Activated T-helper 17 cell treated with anti-CD3 and anti-CD28 coated beads, Interleukin-2, amount 50 U/mL, for 72 hours (primary cell): ENCODE measurements at regions not wholly inside any gene's neighbourhood (a gene's known extent, or its start where the extent isn't known, plus 50 kb on each side); places are given as distances from the start of the nearest gene placed in this dataset.

Experiments used
- ATAC-seq: fragments of 150-1000 bp; cut with Tn5 transposase; replicated peaks from 2 replicates; pipeline ENCODE4 v1.10.0; 2021; ENCODE audit warnings: mild to moderate bottlenecking, moderate library complexity
- H3K27ac Mint-ChIP-seq: one replicate; pipeline ENCODE4 v1.8.0; 2022; ENCODE audit warnings: mixed read lengths
- H3K27me3 Mint-ChIP-seq: one replicate; pipeline ENCODE4 v1.8.0; 2022; ENCODE audit warnings: mixed read lengths
- H3K36me3 Mint-ChIP-seq: one replicate; pipeline ENCODE4 v1.8.0; 2022; ENCODE audit warnings: low read depth, mild to moderate bottlenecking, mixed read lengths
- H3K4me1 Mint-ChIP-seq: one replicate; pipeline ENCODE4 v1.8.0; 2022; ENCODE audit warnings: mixed read lengths
- H3K4me3 Mint-ChIP-seq: one replicate; pipeline ENCODE4 v1.8.0; 2022; ENCODE audit warnings: mild to moderate bottlenecking, mixed read lengths
- H3K9me3 Mint-ChIP-seq: one replicate; pipeline ENCODE4 v1.8.0; 2022; ENCODE audit warnings: mixed read lengths

DNA sequence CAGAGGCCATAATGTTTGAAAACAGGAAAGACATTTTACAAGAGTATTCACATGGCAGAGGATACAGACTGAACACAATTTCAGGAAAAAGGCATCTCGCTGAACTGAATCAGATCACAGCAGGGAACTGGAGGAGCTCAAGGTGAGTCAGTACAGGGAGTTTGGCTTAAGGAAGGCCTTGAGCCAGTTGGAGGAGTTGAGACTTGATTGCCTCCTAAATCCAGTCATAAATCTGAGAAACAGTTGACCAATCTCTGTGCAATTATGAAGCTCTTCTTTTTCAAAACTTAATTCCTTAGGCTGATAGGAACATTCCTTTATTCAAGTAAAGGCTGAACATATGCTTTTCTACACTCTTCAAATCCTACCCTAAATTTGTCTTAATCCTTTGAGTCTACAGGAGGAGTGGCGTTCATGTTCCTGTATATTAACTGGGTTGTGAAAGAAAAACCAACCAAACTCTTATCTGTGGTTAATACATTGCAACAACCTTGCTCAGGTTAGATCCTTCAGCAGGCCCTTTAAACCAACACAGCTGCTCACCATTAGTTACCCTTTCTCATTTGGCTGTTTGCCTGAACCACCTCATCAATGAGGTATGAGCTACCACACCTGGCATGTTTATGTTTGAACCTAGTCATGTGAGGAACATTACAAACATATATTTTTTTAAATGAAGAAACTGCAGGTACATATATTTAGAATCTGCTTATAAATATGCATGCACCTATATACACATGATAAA, 404.1 kb upstream of the ATP11B start:
- H3K4me3 Mint-ChIP-seq, result no peak overlapping the region
- no peak overlapping the region for H3K27ac Mint-ChIP-seq

DNA sequence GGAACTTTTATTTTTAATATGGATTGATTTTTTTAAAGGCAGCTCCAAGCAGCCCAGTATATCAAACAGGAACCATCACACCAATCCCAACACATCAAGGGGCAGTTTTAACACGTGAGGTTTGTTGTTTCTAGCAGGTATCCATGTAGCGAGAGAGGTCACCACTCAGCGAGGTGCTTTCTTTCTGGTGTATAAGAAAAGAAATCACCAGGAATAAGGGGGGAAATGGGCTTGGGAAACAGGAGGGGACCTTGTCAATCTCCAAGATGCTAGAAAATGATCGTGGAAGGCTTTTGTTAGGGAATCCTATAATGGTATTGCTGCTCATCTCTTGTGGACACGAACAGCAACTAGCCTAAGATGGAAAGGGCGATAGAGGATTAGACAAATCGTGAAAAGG, 402.9 kb upstream of the ATP11B start:
- Mint-ChIP-seq H3K9me3 (no peaks in the 10 kb centered on the region), H3K27me3 (peaks cover 6% of the 10 kb centered on the region), H3K4me3 (no peak overlapping the region), H3K4me1 (no peaks in the 10 kb centered on the region), H3K36me3 (no peaks in the 10 kb centered on the region), H3K27ac (no peak overlapping the region)
- no peak for ATAC-seq

More for the DNA sequence above, 404.1 kb upstream of the ATP11B start:
- Mint-ChIP-seq H3K9me3 (no peaks in the 10 kb centered on the region), H3K36me3 (no peaks in the 10 kb centered on the region), H3K27me3 (peaks cover 6% of the 10 kb centered on the region), H3K4me1 (no peaks in the 10 kb centered on the region)
- ATAC-seq, result no peak

DNA sequence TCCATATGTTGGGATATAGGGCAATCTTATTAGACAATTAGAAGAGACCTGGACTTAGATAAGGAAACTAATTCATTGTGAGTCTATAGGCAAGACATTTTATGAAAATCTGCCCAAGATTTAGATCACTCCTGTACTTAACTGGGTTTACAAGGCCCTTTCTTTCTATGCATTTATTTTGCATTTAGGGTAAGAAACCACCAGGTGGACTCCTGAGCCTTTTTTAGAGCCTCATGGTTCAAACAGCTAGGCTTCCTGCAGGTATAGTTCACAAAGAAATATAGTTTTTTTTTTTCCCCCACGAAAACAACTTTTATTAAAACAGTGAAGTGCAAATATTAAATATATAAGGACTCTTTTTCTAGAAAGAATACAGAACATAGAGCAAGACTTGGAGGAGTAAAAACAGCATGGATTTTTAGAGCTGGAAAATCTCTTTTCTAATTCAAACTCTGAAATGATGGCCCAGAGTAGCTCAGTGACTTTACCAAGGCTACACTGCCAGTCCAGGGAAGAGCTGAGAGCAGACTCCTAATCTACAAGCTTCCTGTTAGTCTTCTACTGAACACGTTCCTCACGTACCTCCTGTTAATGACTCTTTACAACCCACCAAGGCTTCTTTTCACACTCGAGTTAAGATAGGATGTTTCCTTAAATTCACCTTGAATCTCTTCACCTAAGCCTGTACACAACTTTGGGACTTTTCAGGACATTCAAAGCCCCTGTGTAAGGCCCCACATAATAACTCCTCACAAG, 400.9 kb upstream of the ATP11B start:
- Mint-ChIP-seq H3K9me3 (no peaks in the 10 kb centered on the region), H3K36me3 (no peaks in the 10 kb centered on the region), H3K4me1 (no peaks in the 10 kb centered on the region), H3K27ac (no peak overlapping the region), H3K4me3 (no peak overlapping the region), H3K27me3 (peaks cover 6% of the 10 kb centered on the region)
- ATAC-seq, result no peak

DNA sequence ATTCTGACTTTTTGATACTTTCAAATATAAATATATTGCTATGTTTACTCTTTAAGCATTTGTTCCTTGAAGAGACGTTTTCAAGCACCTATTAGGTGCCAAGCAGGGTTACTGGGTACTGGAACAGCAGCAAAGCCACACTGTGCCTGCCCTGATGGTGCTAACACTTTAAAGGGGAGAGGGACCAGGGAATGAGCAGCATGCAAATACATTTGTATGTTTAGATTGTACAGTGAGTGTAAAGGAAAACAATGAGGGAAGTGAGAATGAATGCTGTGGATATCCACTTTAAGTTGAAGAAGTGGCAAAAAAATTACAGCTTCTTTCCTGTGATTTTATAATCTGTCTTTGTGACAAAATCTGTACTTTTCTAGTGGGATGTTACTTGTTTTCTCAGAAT, 400.2 kb upstream of the ATP11B start:
- Mint-ChIP-seq H3K4me3 (no peak overlapping the region), H3K4me1 (no peaks in the 10 kb centered on the region), H3K27ac (no peak overlapping the region), H3K9me3 (no peaks in the 10 kb centered on the region), H3K36me3 (no peaks in the 10 kb centered on the region), H3K27me3 (peaks cover 6% of the 10 kb centered on the region)
- no peak for ATAC-seq

DNA sequence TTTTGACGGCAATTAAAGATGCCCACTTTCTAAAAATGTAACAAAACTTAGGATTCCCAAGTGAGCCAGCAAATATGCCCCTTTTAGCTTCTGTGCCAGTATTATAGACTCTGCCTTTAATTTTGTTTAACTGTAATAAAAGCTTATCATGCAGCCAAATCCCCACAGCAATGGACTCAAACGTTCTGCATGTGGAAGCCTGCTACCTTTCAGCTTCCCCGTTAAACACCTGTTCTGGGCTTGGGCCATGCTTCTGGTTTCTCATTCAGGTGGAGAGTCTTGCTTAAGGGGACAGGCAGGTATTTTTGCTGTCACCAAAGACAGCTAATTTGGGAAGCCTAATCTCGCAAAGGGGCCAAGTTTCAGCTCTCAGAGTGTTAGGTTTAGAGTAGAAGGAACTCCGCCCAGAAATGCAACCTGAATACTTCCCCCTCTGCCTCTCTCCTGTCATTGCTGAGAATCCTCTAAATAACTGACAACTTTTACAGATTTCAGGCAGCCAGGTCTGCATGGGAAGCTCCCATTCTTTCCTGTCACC, 399.4 kb upstream of the ATP11B start:
- ATAC-seq, result no peak
- H3K36me3 Mint-ChIP-seq, result no peaks in the 10 kb centered on the region
- H3K27ac Mint-ChIP-seq, result no peak overlapping the region
- H3K4me1 Mint-ChIP-seq, result no peaks in the 10 kb centered on the region
- H3K9me3 Mint-ChIP-seq, result no peaks in the 10 kb centered on the region
- peaks cover 6% of the 10 kb centered on the region for H3K27me3 Mint-ChIP-seq
- H3K4me3 Mint-ChIP-seq, result no peak overlapping the region

DNA sequence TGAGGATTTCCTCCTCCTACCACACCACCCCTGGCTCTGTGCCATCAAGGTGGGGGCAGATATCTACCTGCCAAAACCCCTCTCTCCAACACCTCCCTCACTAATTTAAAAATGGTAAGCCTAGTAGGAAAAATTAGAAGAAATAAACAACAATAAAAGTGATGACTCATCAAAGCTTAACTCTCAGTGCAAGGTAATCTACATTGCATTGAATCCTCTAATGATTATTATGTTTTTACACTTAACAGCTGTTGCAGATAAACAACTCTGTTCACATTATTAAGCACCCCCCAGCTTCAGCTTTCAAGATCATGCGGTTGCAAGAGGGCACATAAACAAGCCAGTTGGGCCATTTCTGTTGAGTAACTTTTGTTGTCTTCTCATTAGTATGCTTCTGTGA, 396.1 kb upstream of the ATP11B start:
- no peak for ATAC-seq
- Mint-ChIP-seq H3K27me3 (no peaks in the 10 kb centered on the region), H3K4me1 (no peaks in the 10 kb centered on the region), H3K36me3 (no peaks in the 10 kb centered on the region), H3K4me3 (no peak overlapping the region), H3K27ac (no peak overlapping the region), H3K9me3 (no peaks in the 10 kb centered on the region)

DNA sequence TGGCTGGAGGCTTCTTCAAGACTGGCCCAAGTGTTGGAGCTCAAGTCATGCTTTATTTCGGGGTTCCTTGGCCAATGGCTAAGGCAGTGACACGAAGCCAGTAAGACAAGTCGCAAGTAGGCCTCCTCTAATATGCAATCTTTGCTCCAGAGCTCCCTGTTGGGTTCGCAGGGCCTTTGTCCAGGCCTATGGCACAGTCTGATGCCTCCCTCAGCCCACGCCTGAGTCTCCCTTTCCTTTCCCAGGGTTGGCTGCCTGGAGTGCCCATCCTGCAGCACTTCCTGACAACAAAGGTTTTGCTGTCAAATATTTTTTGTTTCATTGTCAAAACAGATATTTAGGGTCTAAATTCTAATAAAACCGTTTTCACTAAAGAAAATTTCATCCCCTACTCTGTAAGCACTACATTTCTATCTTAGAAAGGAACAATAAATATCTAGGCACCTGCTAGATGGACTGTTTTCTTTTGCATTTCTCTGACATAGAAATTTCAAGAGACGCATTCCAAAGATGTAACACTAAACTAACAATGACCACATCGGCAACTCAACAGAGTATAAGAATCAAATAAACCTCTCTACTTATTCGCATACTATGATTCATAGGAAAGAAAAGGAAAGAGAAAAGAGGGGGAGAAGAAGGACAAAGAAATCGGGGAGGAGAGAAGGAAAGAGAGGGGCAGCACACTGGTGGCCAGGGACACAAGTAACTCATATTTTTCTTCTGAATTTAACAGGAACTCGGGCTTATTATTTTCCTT, 393.1 kb upstream of the ATP11B start:
- Mint-ChIP-seq H3K36me3 (no peaks in the 10 kb centered on the region), H3K4me1 (no peaks in the 10 kb centered on the region), H3K4me3 (no peak overlapping the region), H3K27ac (no peak overlapping the region), H3K9me3 (no peaks in the 10 kb centered on the region), H3K27me3 (no peaks in the 10 kb centered on the region)
- no peak for ATAC-seq

DNA sequence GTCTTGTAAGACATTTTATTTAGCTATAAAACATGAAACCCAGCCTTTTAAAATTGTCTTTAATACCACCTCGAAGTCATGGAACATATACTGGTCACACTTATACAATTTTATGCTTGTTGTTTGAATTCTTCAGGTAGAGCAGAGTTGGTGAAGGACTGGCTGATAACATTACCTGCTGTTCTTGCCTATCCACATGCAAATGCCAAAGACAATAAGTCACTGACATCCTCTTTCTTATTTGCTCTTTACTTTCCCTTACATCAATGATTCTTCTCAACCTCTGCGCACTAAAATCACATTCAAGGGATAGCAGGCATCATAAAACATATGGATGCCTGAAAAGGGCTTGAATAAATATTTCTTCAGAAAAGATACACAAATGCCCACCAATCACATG, 392.5 kb upstream of the ATP11B start:
- ATAC-seq, result no peak
- Mint-ChIP-seq H3K36me3 (no peaks in the 10 kb centered on the region), H3K4me3 (no peak overlapping the region), H3K27me3 (no peaks in the 10 kb centered on the region), H3K27ac (no peak overlapping the region), H3K9me3 (no peaks in the 10 kb centered on the region), H3K4me1 (no peaks in the 10 kb centered on the region)

DNA sequence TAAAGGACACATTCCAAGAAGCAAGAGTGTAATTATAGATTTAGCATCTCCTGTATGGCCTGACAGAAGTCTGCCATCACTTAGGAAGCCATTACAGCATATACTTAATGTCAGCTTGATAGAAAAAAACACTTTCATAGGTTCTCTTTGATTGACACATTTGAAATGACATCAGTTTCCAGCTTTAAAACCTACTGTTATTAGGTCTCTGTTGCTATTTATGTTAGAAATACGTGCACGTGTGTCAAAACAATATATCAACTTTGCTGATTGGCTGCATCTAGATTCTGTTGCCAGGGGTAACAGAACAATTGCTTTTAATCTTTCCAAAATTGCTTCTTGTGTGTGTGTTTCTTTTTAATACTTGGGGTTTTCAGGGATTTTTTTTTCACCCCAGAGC, 389.3 kb upstream of the ATP11B start:
- Mint-ChIP-seq H3K9me3 (no peaks in the 10 kb centered on the region), H3K4me3 (no peak overlapping the region), H3K4me1 (no peaks in the 10 kb centered on the region), H3K36me3 (no peaks in the 10 kb centered on the region), H3K27ac (no peak overlapping the region), H3K27me3 (no peaks in the 10 kb centered on the region)
- no peak for ATAC-seq

DNA sequence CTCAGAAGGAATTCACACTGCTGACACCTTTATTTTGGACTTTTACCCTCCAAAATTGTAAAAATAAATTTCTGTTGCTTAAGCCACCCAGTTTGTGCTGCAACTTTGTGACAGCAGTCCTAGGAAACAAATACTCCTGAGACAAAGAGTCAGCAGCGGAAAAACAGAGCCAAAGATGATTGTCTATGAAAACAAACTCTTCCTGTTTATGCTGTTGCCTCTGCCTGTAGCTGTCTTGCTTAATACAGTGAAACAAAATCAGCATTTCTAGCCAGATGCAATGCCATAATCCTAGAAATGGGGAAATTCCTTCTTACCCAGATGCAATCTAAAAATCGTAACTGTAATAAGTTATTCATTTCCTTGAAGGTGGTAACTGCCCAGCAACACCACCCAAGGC, 387.5 kb upstream of the ATP11B start:
- no peaks in the 10 kb centered on the region for H3K36me3 Mint-ChIP-seq
- no peaks in the 10 kb centered on the region for H3K4me1 Mint-ChIP-seq
- no peaks in the 10 kb centered on the region for H3K27me3 Mint-ChIP-seq
- no peak for ATAC-seq
- H3K9me3 Mint-ChIP-seq, result no peaks in the 10 kb centered on the region
- no peak overlapping the region for H3K27ac Mint-ChIP-seq
- H3K4me3 Mint-ChIP-seq, result no peak overlapping the region

DNA sequence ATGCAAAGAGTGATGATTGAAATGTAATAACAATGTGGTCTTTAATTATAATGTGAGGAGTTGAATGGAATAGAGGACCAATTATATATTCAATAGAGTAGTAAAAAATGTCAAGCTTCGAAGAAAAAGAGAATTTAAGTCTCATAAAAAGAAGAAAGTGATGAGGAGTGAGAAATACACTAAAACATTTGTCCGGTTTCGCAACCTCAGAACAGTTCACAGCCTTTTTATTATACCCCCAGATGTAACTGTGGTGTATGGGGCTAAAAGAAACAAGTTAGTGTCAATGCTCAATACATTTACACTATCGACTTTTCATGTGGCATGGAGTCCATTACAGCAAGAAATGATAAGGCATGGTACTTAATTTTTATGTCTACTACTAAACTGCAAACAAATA, 386.5 kb upstream of the ATP11B start:
- Mint-ChIP-seq H3K27me3 (no peaks in the 10 kb centered on the region), H3K36me3 (no peaks in the 10 kb centered on the region), H3K4me1 (no peaks in the 10 kb centered on the region), H3K27ac (no peak overlapping the region), H3K9me3 (no peaks in the 10 kb centered on the region), H3K4me3 (no peak overlapping the region)
- no peak for ATAC-seq

DNA sequence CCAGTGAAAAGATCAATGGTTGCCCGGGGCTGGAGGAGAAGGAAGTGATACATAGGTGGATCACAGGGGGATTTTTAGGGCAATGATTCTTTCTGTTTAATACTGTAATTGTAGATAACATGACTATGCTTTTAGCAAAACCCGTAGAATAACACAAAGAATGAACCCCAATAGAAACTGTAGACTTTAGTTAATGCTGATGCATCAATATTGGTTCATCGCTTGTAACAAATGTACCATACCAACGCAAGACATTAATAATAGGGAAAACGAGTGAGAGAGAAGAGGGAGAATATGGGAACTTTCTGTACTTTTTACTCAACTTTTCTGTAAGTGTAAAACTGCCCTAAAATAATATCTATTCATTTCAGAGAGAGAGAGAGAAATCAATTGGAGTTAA, 383.3 kb upstream of the ATP11B start:
- H3K9me3 Mint-ChIP-seq, result no peaks in the 10 kb centered on the region
- no peak overlapping the region for H3K27ac Mint-ChIP-seq
- ATAC-seq, result no peak
- H3K36me3 Mint-ChIP-seq, result no peaks in the 10 kb centered on the region
- no peaks in the 10 kb centered on the region for H3K27me3 Mint-ChIP-seq
- no peak overlapping the region for H3K4me3 Mint-ChIP-seq
- H3K4me1 Mint-ChIP-seq, result no peaks in the 10 kb centered on the region

DNA sequence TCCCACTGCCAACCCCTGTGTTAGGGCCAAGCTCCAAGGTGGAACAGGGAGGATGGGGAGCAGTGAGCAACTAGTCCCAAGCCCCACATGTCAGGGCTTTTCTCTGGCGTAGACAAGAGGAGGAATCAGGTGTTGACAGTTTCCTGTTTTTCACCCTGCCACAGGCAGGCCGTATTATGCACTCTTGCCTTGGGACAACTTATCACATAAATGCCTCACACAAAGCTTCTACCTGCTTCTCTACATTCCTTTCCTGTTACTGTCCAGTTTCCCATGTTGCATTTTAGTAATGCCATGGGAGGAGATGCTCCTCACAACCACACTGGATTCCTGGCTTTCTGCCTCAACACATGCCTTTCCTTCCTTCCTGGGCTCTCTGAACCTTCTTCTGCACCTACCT, 381.2 kb upstream of the ATP11B start:
- no peaks in the 10 kb centered on the region for H3K9me3 Mint-ChIP-seq
- H3K4me1 Mint-ChIP-seq, result no peaks in the 10 kb centered on the region
- H3K36me3 Mint-ChIP-seq, result no peaks in the 10 kb centered on the region
- no peak overlapping the region for H3K4me3 Mint-ChIP-seq
- ATAC-seq, result no peak
- H3K27me3 Mint-ChIP-seq, result no peaks in the 10 kb centered on the region
- no peak overlapping the region for H3K27ac Mint-ChIP-seq

DNA sequence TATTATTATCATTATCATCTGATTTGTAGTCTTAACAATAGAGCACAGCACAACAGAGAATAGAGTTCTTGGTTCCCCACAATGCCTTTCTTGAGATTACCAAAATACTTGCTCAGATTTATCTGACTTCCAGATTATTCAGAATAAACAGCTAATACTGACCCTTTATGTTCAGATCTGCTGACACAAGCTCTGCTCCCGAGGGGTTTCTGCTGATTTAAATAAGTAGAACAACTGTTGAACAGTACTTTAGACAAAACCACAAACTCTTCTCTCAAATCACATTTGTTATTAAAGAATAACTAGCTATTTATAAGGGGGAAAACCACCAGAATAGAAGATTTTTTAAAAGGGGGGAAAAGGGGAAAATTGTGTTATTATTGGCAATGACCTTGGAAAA, 380.2 kb upstream of the ATP11B start:
- Mint-ChIP-seq H3K36me3 (no peaks in the 10 kb centered on the region), H3K27me3 (no peaks in the 10 kb centered on the region), H3K27ac (no peak overlapping the region), H3K4me3 (no peak overlapping the region), H3K9me3 (no peaks in the 10 kb centered on the region), H3K4me1 (no peaks in the 10 kb centered on the region)
- ATAC-seq, result no peak

DNA sequence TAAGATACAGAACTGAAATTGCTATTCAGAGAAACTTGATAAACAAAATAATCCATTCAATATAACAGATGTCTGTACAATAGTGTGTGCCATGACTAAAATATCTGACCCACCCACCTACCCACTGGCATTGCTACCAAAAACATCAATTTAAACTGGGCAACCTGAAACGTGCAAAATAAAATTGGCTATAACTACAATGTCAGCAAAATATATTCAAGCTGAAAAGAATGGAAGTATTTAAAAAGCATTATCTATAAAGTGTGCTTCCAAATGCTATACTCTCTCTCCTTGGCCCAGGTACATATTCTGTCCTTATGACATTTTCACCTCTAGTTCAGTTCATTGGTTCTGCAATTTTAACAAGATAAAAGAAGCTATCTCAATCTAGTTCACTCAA, 379.6 kb upstream of the ATP11B start:
- Mint-ChIP-seq H3K4me3 (no peak overlapping the region), H3K36me3 (no peaks in the 10 kb centered on the region), H3K9me3 (no peaks in the 10 kb centered on the region), H3K27ac (no peak overlapping the region), H3K27me3 (no peaks in the 10 kb centered on the region), H3K4me1 (no peaks in the 10 kb centered on the region)
- ATAC-seq, result no peak
